D721Med (cell line): ENCODE measurements at regions not wholly inside any gene's neighbourhood (a gene's known extent, or its start where the extent isn't known, plus 50 kb on each side); places are given as distances from the start of the nearest gene placed in this dataset.

Experiments
- DNase-seq: peaks from one replicate; pipeline ENCODE4 v3.0.0; 2011; ENCODE audit warnings: low spot score; ENCODE audit not compliant: insufficient read length
- FAIRE-seq: peaks from 2 replicates; lab custom pipeline; 2011; peaks lifted over from hg19 to GRCh38; lab: Jason Lieb, UNC
- CTCF ChIP-seq: IDR thresholded peaks from 2 replicates; pipeline ENCODE4 v1.5.1; 2012; ENCODE audit warnings: mild to moderate bottlenecking, control low read depth; ENCODE audit not compliant: insufficient read depth; ENCODE audit errors: missing control alignments

- FAIRE-seq (no peak), DNase-seq (peak; percentile 37)
- TF ChIP-seq CTCF, result peak; percentile 81
These were observed 62.8 kb upstream of the C7orf33 start for GRCh38 chr7:148527717-148528168.

- DNase-seq (no peak), FAIRE-seq (no peak)
- TF ChIP-seq CTCF, result peak; percentile 1
These were observed 55.3 kb upstream of the C7orf33 start for GRCh38 chr7:148535217-148535616.

- TF ChIP-seq CTCF, result no peak
- FAIRE-seq, result no peak
- DNase-seq, result no peak
These were observed 53.1 kb upstream of the C7orf33 start for GRCh38 chr7:148537435-148537834.

GRCh38 chr7:148540041-148540738, 50.4 kb upstream of the C7orf33 start:
- DNase-seq (no peak), FAIRE-seq (no peak)
- no peak for TF ChIP-seq CTCF
